Karpas-422 (cell line): ENCODE measurements at regions not wholly inside any gene's neighbourhood (a gene's known extent, or its start where the extent isn't known, plus 50 kb on each side); places are given as distances from the start of the nearest gene placed in this dataset.
"Not testable (repeated sequence)": the region's sequence is repeated elsewhere in the genome, so short reads cannot be mapped to it uniquely, and the experiment has no call there.

ENCODE experiments used
- DNase-seq: peaks from one replicate; pipeline ENCODE4 v3.0.0-alpha.2; 2015
- H2AFZ ChIP-seq: fragments of 200-600 bp; sonication (generic); 2 replicates; pipeline ENCODE4 v1.6.1; 2014; ENCODE audit warnings: antibody characterized with exemption, low read length, mixed read lengths
- H3K27ac ChIP-seq: fragments of 200-600 bp; sonication (generic); 2 replicates; pipeline ENCODE4 v1.5.1; 2014; ENCODE audit warnings: mild to moderate bottlenecking, low read length, moderate library complexity
- H3K27me3 ChIP-seq: fragments of 200-600 bp; sonication (generic); 2 replicates; pipeline ENCODE4 v1.6.1; 2014; ENCODE audit warnings: low read length, mixed read lengths
- H3K36me3 ChIP-seq: fragments of 200-600 bp; sonication (generic); 2 replicates; pipeline ENCODE4 v1.6.1; 2014; ENCODE audit warnings: low read length, mixed read lengths; ENCODE audit not compliant: insufficient read depth
- H3K4me1 ChIP-seq: fragments of 200-600 bp; sonication (generic); 2 replicates; pipeline ENCODE4 v1.6.1; 2014; ENCODE audit warnings: mild to moderate bottlenecking, low read length, mixed read lengths
- H3K4me2 ChIP-seq: fragments of 200-600 bp; sonication (generic); 2 replicates; pipeline ENCODE4 v1.6.1; 2014; ENCODE audit warnings: low read length, low read depth, mild to moderate bottlenecking; ENCODE audit not compliant: poor library complexity, severe bottlenecking
- H3K4me3 ChIP-seq: fragments of 200-600 bp; sonication (generic); 2 replicates; pipeline ENCODE4 v1.5.1; 2014; ENCODE audit warnings: mild to moderate bottlenecking, antibody characterized with exemption, low read length, mixed read lengths
- H3K79me2 ChIP-seq: fragments of 200-600 bp; sonication (generic); 2 replicates; pipeline ENCODE4 v1.6.1; 2014; ENCODE audit warnings: mild to moderate bottlenecking, low read length, mixed read lengths
- H3K9ac ChIP-seq: fragments of 200-600 bp; sonication (generic); 2 replicates; pipeline ENCODE4 v1.6.0; 2014; ENCODE audit warnings: low read length
- H3K9me2 ChIP-seq: fragments of 200-600 bp; sonication (generic), shearing (Covaris generic); replicated peaks from 2 replicates; pipeline ENCODE4 v1.6.0; 2014; ENCODE audit warnings: mild to moderate bottlenecking, low read length, moderate library complexity; ENCODE audit not compliant: insufficient read depth
- H3K9me3 ChIP-seq: fragments of 300-700, 200-600 bp; sonication (generic); 2 replicates; pipeline ENCODE4 v1.6.1; 2014; ENCODE audit warnings: low read length, mixed read lengths
- H4K20me1 ChIP-seq: fragments of 200-600 bp; sonication (generic); 2 replicates; pipeline ENCODE4 v1.6.1; 2014; ENCODE audit warnings: mild to moderate bottlenecking, antibody characterized with exemption, low read length, low read depth; ENCODE audit not compliant: insufficient read depth

GRCh38 chr14:49036266-49036665 is 549.9 kb downstream of the RPS29 start:
- Histone ChIP-seq H3K4me3 (no peak overlapping the region), H3K9me3 (no peaks in the 10 kb centered on the region; the same call in 1 of the 2 replicates), H3K4me1 (no peaks in the 10 kb centered on the region), H3K36me3 (no peaks in the 10 kb centered on the region), H2AFZ (no peak overlapping the region), H3K27me3 (no peaks in the 10 kb centered on the region), H4K20me1 (no peaks in the 10 kb centered on the region), H3K79me2 (no peaks in the 10 kb centered on the region), H3K9me2 (no peaks in the 10 kb centered on the region), H3K27ac (no peak overlapping the region), H3K4me2 (no peak overlapping the region), H3K9ac (no peak overlapping the region)
- DNase-seq, result no peak

DNA sequence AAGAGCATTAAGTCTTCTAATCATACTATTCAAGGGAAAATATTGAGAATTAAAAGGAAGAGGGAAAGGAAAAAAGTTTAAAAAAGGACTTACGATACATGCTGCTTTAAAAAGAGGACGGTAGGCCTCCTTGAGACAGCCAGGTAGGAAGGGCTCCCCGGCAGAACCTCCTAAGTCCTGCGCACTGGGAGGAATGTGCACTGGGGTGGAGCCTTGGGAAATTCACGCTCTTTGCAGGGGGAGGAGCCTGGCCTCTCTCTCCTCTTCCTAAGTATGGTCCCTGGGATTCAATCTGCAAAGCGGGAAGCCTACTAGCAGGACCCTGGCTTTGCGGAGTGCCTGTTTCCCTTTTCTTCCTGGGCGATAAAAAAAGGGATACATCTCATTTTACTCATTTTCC is 553.0 kb downstream of the RPS29 start:
- Histone ChIP-seq H3K36me3 (no peaks in the 10 kb centered on the region), H4K20me1 (no peaks in the 10 kb centered on the region), H3K9me3 (peaks cover under 1% of the 10 kb centered on the region), H2AFZ (no peak overlapping the region), H3K4me2 (no peak overlapping the region), H3K27me3 (no peaks in the 10 kb centered on the region), H3K9me2 (no peaks in the 10 kb centered on the region), H3K4me1 (no peaks in the 10 kb centered on the region), H3K27ac (no peak overlapping the region), H3K4me3 (no peak overlapping the region), H3K9ac (no peak overlapping the region), H3K79me2 (no peaks in the 10 kb centered on the region)
- no peak for DNase-seq

DNA sequence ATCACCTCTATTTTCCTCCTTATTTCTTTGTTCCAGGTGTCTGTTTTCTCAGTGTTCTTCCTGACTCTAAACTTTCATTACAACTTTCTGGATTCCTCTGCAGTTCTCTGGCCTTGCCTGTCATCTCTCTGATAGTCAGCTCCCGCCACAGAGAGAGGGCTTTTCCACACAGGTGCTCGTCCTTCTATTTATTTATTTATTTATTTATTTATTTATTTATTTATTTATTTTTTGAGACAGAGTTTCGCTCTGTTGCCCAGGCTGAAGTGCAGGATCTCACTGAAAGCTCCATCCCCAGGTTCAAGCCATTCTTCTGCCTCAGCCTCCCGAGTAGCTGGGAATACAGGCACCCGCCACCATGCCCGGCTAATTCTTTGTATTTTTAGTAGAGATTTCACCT is 554.5 kb downstream of the RPS29 start:
- H3K4me3 ChIP-seq, H4K20me1 ChIP-seq, H3K4me2 ChIP-seq, H2AFZ ChIP-seq, H3K9me2 ChIP-seq, H3K27ac ChIP-seq, H3K4me1 ChIP-seq, H3K27me3 ChIP-seq, H3K79me2 ChIP-seq, H3K36me3 ChIP-seq, DNase-seq, H3K9ac ChIP-seq, H3K9me3 ChIP-seq: not testable (repeated sequence)

DNA sequence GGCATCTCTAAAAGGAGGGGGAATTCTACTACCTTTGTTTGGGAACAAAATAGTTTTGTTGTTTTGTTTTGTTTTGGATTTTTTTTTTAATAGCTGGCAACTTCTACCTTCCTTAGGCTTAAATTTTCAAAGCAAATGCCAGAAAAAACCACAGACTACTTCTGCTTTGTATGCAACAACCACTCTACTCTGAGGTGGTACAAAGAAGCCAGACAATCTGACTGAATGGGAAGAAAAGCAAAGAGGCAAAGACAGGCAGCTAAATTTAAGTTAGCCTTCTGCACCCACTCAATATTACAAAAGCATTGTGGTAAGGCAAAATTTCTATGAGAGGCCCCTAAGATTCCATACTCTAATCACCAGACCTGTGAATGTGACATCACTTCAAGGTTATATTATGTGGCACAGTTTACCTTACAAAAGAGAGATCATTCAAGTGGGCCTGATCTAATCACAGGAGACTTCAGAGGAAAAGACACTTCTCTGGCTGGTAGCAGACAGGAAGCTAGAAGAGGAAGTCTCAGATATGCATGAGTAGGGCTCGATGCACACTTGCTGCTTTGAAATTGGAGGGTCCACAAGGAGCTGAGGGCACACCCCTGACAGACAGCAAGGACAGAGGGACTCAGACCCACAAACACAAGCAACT is 566.6 kb downstream of the RPS29 start:
- peak overlapping the region; percentile 43 for H3K4me2 ChIP-seq
- H3K36me3 ChIP-seq, result no peaks in the 10 kb centered on the region
- H3K79me2 ChIP-seq, result no peaks in the 10 kb centered on the region
- no peaks in the 10 kb centered on the region for H3K9me2 ChIP-seq
- H3K4me1 ChIP-seq, result peaks cover 27% of the 10 kb centered on the region
- no peaks in the 10 kb centered on the region for H4K20me1 ChIP-seq
- H3K27ac ChIP-seq, result peak overlapping the region; percentile 78
- H3K4me3 ChIP-seq, result peak overlapping the region; percentile 12; the same call in 1 of the 2 replicates
- no peaks in the 10 kb centered on the region for H3K27me3 ChIP-seq
- H2AFZ ChIP-seq, result peak overlapping the region; percentile 32
- DNase-seq, result peak; percentile 76
- peak overlapping the region; percentile 15; the same call in 1 of the 2 replicates for H3K9ac ChIP-seq
- H3K9me3 ChIP-seq, result peaks cover under 1% of the 10 kb centered on the region; the same call in 1 of the 2 replicates

GRCh38 chr14:49017447-49017846 is 568.7 kb downstream of the RPS29 start:
- H2AFZ ChIP-seq, result no peak overlapping the region
- no peak overlapping the region for H3K4me2 ChIP-seq
- H3K27ac ChIP-seq, result no peak overlapping the region
- no peak for DNase-seq
- H3K9me2 ChIP-seq, result no peaks in the 10 kb centered on the region
- H3K79me2 ChIP-seq, result no peaks in the 10 kb centered on the region
- no peak overlapping the region for H3K9ac ChIP-seq
- H3K9me3 ChIP-seq, result no peaks in the 10 kb centered on the region
- no peak overlapping the region for H3K4me3 ChIP-seq
- peaks cover 27% of the 10 kb centered on the region for H3K4me1 ChIP-seq
- no peaks in the 10 kb centered on the region for H3K27me3 ChIP-seq
- no peaks in the 10 kb centered on the region for H4K20me1 ChIP-seq
- H3K36me3 ChIP-seq, result no peaks in the 10 kb centered on the region

- Histone ChIP-seq H3K9ac (no peak overlapping the region), H3K4me2 (no peak overlapping the region)
Observed at GRCh38 chr14:49016381-49016780, 569.8 kb downstream of the RPS29 start.

GRCh38 chr14:49014476-49014875 is 571.7 kb downstream of the RPS29 start:
- no peak overlapping the region for H3K9ac ChIP-seq
- peaks cover 18% of the 10 kb centered on the region for H3K4me1 ChIP-seq
- no peaks in the 10 kb centered on the region for H3K9me3 ChIP-seq
- H3K27ac ChIP-seq, result no peak overlapping the region
- H3K27me3 ChIP-seq, result no peaks in the 10 kb centered on the region
- no peak overlapping the region for H3K4me3 ChIP-seq
- no peak overlapping the region for H2AFZ ChIP-seq
- DNase-seq, result no peak
- H3K36me3 ChIP-seq, result no peaks in the 10 kb centered on the region
- no peaks in the 10 kb centered on the region for H3K9me2 ChIP-seq
- H3K4me2 ChIP-seq, result no peak overlapping the region
- no peaks in the 10 kb centered on the region for H3K79me2 ChIP-seq
- H4K20me1 ChIP-seq, result no peaks in the 10 kb centered on the region

More at GRCh38 chr14:49016381-49016780, 569.8 kb downstream of the RPS29 start:
- no peak overlapping the region for H3K4me3 ChIP-seq
- H3K27me3 ChIP-seq, result no peaks in the 10 kb centered on the region
- H3K36me3 ChIP-seq, result no peaks in the 10 kb centered on the region
- no peaks in the 10 kb centered on the region for H3K9me2 ChIP-seq
- H2AFZ ChIP-seq, result no peak overlapping the region
- no peak overlapping the region for H3K27ac ChIP-seq
- no peaks in the 10 kb centered on the region for H3K9me3 ChIP-seq
- no peaks in the 10 kb centered on the region for H3K79me2 ChIP-seq
- H4K20me1 ChIP-seq, result no peaks in the 10 kb centered on the region
- H3K4me1 ChIP-seq, result peaks cover 27% of the 10 kb centered on the region
- no peak for DNase-seq

GRCh38 chr14:49008363-49008762 is 577.8 kb downstream of the RPS29 start:
- Histone ChIP-seq H3K36me3 (no peaks in the 10 kb centered on the region), H2AFZ (no peak overlapping the region), H3K79me2 (no peaks in the 10 kb centered on the region), H3K27me3 (no peaks in the 10 kb centered on the region), H3K9me3 (no peaks in the 10 kb centered on the region; the same call in 1 of the 2 replicates), H3K27ac (no peak overlapping the region), H4K20me1 (no peaks in the 10 kb centered on the region), H3K4me1 (no peaks in the 10 kb centered on the region), H3K4me3 (no peak overlapping the region), H3K4me2 (no peak overlapping the region), H3K9me2 (no peaks in the 10 kb centered on the region), H3K9ac (no peak overlapping the region)
- no peak for DNase-seq
